Esophagus squamous epithelium (tissue), 4 donors: ENCODE measurements at regions not wholly inside any gene's neighbourhood (a gene's known extent, or its start where the extent isn't known, plus 50 kb on each side); places are given as distances from the start of the nearest gene placed in this dataset.

Experiments
- CTCF ChIP-seq, 6 experiments: fragments of 450-650 bp in 4 of 6; fragments of 200-600 bp in 2 of 6; sonication (generic) in 2 of 6; IDR thresholded peaks; one replicate each; pipeline ENCODE4 v1.5.1; 2016 to 2019; ENCODE audit warnings: antibody characterized with exemption in 6 of 6, mild to moderate bottlenecking in 4 of 6, moderate library complexity in 4 of 6
- POLR2A ChIP-seq, 4 donors: fragments of 450-650 bp; IDR thresholded peaks; one replicate each; pipeline ENCODE4 v1.6.1; 2017; ENCODE audit warnings: antibody characterized with exemption in 4 of 4, mild to moderate bottlenecking in 4 of 4, moderate library complexity in 3 of 4

GRCh38 chr5:98499892-98500291 is 273.6 kb upstream of the RGMB start:
- TF ChIP-seq CTCF (IDR thresholded peaks at IDR 0.05), result no peak
- TF ChIP-seq POLR2A (IDR thresholded peaks at IDR 0.05), result no peak
